Ishikawa (cell line): ENCODE measurements at regions not wholly inside any gene's neighbourhood (a gene's known extent, or its start where the extent isn't known, plus 50 kb on each side); places are given as distances from the start of the nearest gene placed in this dataset.

Experiments used
- CEBPB ChIP-seq: IDR thresholded peaks from 2 replicates; pipeline ENCODE4 v1.6.1; 2012
- CREB1 ChIP-seq: IDR thresholded peaks from 2 replicates; pipeline ENCODE4 v1.6.1; 2012; ENCODE audit warnings: low read depth
- EP300 ChIP-seq: IDR thresholded peaks from 2 replicates; pipeline ENCODE4 v1.6.1; 2012; ENCODE audit warnings: borderline replicate concordance
- FOXM1 ChIP-seq: IDR thresholded peaks from 2 replicates; pipeline ENCODE4 v1.6.1; 2012; ENCODE audit warnings: low read depth, borderline replicate concordance
- MAX ChIP-seq: IDR thresholded peaks from 2 replicates; pipeline ENCODE4 v1.6.1; 2012
- NFIC ChIP-seq: IDR thresholded peaks from 2 replicates; pipeline ENCODE4 v1.6.1; 2012
- RAD21 ChIP-seq: IDR thresholded peaks from 2 replicates; pipeline ENCODE4 v1.6.1; 2012; ENCODE audit warnings: low read depth
- REST ChIP-seq: IDR thresholded peaks from 2 replicates; pipeline ENCODE4 v1.6.1; 2012; ENCODE audit warnings: low read depth, mild to moderate bottlenecking
- TAF1 ChIP-seq: IDR thresholded peaks from 2 replicates; pipeline ENCODE4 v1.6.1; 2012; ENCODE audit warnings: low read depth, mild to moderate bottlenecking
- TCF12 ChIP-seq: IDR thresholded peaks from 2 replicates; pipeline ENCODE4 v1.6.1; 2012; ENCODE audit warnings: low read depth
- TEAD4 ChIP-seq: IDR thresholded peaks from 2 replicates; pipeline ENCODE4 v1.6.1; 2012
- YY1 ChIP-seq: IDR thresholded peaks from 2 replicates; pipeline ENCODE4 v1.6.1; 2012; ENCODE audit warnings: low read depth
- ZBTB7A ChIP-seq: IDR thresholded peaks from 2 replicates; pipeline ENCODE4 v1.6.1; 2012; ENCODE audit warnings: low read depth

- TF ChIP-seq YY1 (no peak), CREB1 (no peak), CEBPB (no peak), ZBTB7A (no peak), MAX (no peak), REST (no peak), EP300 (no peak), NFIC (no peak), TAF1 (no peak), TCF12 (no peak), TEAD4 (no peak), RAD21 (no peak), FOXM1 (no peak)
Observed at GRCh38 chr16:16798504-16798903, 419.6 kb downstream of the NPIPA7 start.
